Ecto neural progenitor cell (in vitro differentiated cells): ENCODE measurements at regions not wholly inside any gene's neighbourhood (a gene's known extent, or its start where the extent isn't known, plus 50 kb on each side); places are given as distances from the start of the nearest gene placed in this dataset.

Experiments used
- DNase-seq: peaks from one replicate; pipeline ENCODE4 v3.0.0-alpha.2; 2018; ENCODE audit warnings: low spot score

DNA sequence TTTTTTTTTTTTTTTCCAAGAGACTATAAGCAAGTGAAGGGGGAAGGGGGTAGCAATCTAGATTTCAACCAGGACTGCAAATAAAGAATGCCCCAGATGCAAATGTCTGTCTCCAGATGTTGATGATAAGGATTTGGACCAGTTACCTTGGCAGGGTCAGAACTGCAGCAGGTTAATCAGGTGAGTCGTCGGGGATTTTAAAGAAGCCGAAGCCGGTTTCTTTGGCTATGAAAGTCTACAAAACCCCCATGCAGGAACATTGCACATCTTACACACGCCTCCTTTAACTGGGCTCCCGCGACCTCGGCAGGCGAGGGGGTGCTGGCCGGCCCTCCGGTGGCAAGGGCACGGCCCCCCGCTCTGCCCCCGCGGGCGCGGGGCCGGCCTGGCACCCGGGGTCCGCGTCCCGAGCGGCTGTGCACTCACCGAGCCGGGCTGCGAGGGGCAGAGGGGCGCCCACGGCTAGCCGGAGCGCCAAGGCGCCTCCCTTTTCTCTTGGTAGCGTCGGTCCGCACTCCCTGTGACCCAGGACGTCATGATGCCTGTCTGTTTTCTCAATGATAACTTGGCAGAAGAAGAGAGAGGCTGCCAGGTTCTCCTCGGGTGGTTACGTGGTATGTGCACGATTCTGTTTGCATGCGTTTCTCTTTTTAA is 366.3 kb upstream of the ESRRG start:
- DNase-seq, result peak; percentile 49

DNA sequence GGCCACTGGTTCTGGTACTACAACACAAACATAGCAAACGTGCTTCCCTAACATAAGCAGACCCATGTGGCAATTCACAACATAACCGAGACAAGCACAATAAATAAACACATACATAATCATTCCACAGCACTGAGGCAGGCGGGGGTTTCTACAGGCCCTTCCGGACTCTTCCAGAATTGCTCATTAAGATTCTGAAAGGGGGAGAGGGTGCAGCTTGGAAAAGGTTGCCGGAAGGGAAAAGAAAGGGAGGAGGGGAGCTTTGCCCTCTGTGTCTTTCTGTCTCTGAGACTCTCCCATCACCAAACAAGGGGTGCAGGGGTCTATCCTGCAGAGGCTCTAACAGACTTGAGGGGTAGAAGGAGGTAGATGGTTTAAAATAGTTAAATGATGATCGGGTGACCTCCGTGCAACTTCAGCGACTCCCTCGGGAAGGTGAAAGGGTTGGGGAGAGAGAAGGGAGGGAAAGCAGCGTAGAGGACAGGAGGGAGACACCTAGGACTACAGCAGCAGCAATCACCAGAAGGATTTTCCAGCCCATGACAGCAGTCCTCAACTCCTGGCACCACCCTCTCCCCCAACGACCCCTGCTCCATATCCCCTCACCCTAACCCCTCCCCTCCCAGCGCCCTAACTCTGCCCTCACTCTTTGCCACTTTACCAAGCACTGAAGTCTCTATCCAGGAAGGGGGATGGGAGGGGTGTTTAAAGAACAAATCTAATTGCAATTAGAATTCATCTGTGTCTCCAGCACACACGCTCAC is 365.5 kb upstream of the ESRRG start:
- DNase-seq, result peak; percentile 47

GRCh38 chr1:217088011-217088410 is 364.8 kb upstream of the ESRRG start:
- no peak for DNase-seq

DNA sequence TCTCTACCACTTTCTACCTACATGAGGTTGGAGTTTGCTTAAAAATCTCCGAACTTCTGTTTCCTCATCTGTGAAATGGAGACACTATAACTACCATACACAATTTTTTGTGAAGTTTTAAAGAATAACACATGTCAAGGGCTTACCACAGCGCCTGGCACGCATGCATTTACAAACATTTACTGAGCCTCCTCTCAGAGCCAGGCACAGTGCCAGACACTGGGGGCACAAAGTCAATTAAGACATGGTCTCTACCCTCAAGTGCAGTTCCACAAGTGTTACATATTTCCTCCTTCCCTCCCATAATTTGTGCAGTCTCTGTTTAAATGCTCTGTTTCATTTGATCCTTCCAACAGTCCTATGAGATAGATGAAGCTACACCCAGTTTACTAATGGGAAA is 356.4 kb upstream of the ESRRG start:
- no peak for DNase-seq

GRCh38 chr1:217078959-217079358 is 355.7 kb upstream of the ESRRG start:
- no peak for DNase-seq

DNA sequence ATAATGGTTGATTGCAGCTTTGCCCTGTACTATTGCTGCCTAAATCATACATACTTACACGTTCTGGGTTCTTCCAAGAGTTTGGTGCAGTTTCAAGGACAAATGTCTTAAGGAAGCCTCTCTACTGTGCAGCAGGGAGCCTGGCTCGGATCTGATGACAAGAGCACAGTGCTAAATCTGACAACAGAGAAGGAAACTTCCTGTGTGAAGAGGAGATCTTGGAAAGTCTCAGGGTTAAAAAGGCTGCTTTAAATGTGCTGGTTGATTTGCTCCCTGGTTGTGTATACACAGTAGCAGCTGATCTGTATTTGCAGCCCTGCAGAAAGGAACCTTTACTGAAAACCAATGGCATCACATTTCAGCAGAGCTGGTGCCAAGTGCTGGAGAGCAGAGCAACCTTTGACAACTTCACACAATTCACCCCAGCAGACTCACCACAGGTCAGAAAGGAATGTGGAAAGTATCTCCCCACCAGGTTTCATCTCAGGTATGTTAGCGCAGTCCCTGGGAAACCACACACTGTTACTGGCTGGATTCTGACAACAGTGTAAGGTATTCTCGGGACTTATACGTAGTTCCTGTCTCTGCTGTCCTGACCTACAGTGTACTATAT is 355.0 kb upstream of the ESRRG start:
- peak; percentile 43 for DNase-seq

DNA sequence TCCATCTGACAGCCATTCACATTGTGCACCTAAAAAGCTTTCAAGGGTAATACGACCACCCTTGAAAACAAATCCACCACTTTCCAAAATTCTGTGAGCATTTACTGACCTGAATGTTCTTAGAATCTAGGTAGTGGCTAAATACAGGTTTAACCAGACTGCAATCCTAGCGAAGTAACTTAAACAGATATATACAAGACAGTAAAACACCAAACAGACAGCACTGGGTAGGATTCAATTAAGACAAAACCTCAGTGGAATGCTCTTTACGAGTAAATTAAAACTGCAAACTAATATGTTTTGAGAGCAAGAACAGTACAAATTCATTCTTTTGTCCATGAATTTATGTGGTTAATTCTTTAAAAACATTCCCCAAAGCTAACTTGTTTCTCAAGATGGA is 354.2 kb upstream of the ESRRG start:
- no peak for DNase-seq

DNA sequence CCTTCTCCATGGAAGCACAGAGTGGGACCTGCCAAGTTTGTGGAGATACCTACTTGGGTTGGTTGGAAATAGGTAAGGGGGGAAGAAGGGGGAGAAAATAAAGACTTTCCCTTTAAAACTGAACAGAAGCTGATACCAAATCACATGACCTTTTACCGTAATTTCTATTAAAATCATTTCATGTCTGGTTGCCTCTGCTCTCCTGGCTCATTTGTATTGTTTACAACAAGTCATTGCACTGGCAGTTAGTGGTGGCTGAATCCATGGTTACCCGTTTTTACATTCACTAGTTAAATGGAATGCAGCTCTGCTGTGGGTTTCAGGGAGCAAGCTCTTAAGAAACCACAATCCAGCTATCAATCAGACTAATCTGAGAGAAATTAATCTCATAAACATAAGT is 353.7 kb upstream of the ESRRG start:
- DNase-seq, result no peak

- DNase-seq, result no peak
Measured at GRCh38 chr1:217072926-217073325, 349.7 kb upstream of the ESRRG start.

GRCh38 chr1:217067642-217068041 is 344.4 kb upstream of the ESRRG start:
- no peak for DNase-seq

DNA sequence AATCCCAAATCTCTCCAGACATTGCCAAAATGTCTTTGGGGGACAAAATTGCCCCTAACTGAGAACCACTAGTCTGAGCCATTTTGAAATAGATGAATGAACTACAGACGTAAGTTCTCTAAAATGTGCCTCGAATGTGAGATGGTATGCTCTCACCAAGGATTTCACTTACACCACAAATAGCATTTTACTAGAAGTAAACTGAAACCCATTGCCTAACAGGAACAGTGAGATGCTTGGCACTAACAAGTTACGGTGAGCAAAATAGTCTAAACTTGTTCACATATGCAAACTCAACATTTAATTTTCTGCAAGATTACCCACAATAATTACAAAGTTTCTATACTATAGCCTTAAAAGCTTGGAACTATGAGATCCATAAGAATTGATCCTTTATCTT is 343.6 kb upstream of the ESRRG start:
- DNase-seq, result no peak

GRCh38 chr1:217063172-217063908 is 340.1 kb upstream of the ESRRG start:
- DNase-seq, result no peak

DNA sequence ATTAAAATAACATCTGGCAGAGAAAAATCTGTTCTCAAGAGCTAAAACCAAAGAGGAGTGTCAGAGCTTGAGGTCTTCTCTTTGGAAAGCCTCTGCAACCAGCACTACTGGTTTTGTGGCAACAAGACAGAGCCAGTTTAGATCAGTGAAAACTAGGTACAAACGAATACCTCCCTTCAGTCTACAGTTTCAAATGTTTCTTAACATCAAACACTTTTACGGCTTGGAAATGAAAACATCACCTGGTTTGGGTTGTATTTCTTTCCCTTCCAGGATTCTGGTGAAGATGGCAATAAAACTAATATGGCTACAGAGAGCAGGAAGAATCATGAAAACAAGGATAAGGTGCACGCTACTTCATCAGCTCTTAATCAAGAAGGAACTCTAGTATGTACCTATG is 339.4 kb upstream of the ESRRG start:
- no peak for DNase-seq

- no peak for DNase-seq
Measured at GRCh38 chr1:217059401-217059800, 336.2 kb upstream of the ESRRG start.

DNA sequence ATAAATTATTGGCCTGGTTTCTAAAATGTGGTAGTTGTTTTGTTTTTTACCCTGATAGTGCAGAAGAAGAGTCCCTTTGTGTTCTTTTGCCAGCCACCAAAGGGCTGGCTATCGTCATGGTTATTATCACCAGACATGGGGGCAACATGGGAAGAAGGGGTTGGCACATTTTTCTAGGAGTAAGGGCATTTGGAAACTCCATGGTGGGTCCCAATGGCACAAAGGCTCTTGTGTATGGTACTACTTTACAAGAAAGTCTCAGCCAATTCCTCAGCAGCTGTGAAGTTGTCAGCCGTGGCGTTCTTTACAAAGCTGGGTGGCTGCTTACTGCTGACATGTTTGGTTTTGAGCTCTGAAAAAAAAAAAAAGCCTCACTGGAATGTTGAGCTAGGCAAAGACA is 330.4 kb upstream of the ESRRG start:
- no peak for DNase-seq

- no peak for DNase-seq
Measured at GRCh38 chr1:217052626-217053025, 329.4 kb upstream of the ESRRG start.

DNA sequence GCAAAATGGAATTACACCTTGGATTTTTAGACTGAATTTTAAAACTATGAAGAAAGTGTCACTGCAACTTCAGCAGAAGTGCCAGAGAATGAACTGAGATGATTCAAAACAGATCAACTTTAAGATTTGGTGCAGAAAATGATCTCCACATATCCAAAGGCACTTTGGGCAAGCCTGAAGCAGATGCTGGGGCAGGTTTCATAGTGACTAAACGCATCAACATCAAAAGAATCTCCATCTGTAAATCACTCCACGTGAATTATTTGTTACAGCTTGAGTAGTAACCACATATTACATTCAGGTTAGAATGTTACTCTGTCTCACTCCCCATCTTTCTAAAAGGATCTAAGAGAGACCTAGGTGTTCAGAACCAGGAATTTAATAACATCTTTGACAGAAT is 329.0 kb upstream of the ESRRG start:
- DNase-seq, result no peak

- DNase-seq, result no peak
Measured at GRCh38 chr1:217049721-217050120, 326.5 kb upstream of the ESRRG start.

DNA sequence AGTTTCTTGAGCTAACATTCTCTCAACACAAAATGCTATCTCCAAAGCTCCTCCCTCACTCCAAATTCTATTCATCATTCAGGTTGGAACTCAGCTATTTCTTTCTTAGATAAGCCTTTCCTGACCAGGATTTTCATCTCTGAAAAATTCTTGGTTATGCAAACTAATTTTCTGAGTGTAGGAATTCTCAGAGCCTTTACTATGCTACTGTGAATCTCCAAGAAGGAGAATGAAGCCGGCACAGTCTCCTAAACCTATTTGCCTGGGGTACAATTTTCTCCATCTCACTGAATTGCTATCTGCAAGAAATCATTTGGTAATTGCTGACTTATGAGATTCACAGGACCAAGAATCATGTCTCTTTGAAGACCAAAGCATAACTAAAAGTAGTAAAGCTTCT is 325.9 kb upstream of the ESRRG start:
- DNase-seq, result no peak

DNA sequence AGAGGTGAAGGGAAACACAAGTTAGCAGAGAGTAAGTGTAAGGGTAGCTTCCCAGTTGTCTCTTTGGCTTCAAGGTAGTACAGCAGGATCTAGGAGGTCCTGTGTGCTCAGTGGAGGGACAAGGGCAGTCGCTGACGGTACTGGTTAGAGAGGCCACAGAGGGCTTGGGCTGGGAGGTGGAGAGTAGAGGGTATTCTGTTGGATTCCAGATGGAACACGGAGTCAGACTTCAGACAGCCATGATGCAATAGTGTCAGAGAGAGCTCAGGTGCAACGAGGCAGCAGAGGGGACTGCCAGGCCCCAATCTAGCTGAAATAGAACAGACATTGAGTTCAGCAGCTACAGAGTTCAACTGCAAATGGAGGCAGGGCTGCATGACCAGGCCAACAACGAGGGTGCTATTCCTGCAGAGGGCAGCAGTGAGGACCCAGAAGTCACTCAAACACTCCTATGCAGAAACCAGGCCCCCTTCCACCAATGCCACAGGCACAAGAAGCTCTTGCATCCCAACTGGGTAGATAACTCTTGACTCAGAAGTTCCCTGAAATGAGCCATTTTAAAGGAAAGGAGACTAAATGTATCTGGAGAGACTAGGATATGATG is 325.0 kb upstream of the ESRRG start:
- peak; percentile 57 for DNase-seq

DNA sequence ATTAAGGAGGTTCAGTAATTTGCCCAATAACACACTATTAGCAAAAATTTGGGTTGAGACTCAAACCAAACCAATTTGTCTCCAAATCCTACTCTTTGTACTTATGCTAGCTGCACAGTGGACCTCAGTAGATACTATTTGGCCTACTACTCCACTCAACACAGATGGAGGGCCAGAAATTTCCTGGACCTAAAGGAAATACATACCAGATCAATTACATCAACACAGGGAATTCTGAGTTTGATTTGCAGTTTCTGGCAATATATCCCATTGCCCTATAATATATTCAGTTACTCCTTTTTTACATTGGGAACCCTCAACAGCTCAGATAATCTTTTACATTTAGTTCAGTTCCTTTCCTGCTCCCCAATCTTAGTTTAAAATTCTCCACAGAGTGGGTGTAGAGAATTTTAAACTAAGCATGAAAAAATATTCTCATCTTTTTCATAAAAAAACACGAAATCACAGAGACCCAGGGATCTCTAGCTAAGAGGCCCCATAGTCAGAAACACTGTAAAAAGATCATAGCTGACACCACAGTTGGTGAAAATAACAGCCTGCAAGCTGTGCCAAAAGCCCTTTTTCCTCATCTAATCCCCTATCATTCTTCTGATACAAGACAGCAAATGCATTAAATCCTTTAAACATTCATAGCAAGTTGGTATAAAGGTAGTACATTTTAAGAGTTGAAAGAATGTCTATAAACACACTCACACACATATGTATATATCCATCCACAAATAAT is 317.7 kb upstream of the ESRRG start:
- no peak for DNase-seq

DNA sequence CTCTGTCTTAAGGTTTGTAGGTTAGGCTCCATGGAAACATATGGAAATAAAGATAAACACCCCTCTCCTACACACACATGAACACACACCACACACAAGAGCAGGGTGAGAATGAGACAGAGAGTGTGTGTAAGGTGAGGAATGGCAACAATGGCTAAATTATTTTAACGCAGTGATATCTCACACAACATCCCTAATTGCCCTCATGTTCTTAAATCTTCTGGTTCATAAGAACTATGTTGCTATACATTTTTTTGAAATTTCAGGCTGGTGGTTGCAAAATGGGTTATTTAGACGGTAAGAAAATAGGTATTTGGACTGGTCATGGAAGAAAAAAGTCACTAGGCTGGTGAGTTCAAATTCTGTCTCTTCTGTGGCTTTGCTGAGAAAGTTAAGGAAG is 316.7 kb upstream of the ESRRG start:
- no peak for DNase-seq
